Lower lobe of right lung (tissue), 2 donors: ENCODE measurements at regions not wholly inside any gene's neighbourhood (a gene's known extent, or its start where the extent isn't known, plus 50 kb on each side); places are given as distances from the start of the nearest gene placed in this dataset.
"Not testable (repeated sequence)": the region's sequence is repeated elsewhere in the genome, so short reads cannot be mapped to it uniquely, and the experiment has no call there.

Experiments
- ATAC-seq, 2 donors: fragments of 200-7000 bp; cut with Tn5 transposase; one replicate each; pipeline ENCODE4 v1.9.1; 2020 to 2022; ENCODE audit warnings: mild to moderate bottlenecking in 2 of 2, moderate library complexity in 2 of 2
- DNase-seq: peaks from one replicate; pipeline ENCODE4 v3.0.0-alpha.2; 2020
- H3K27ac ChIP-seq: fragments of 200-600 bp; one replicate; pipeline ENCODE4 v1.8.0; 2022
- H3K27me3 ChIP-seq: fragments of 200-600 bp; one replicate; pipeline ENCODE4 v1.8.0; 2022; ENCODE audit warnings: low read depth
- H3K36me3 ChIP-seq: fragments of 200-600 bp; one replicate; pipeline ENCODE4 v1.8.0; 2022; ENCODE audit warnings: mild to moderate bottlenecking
- H3K4me1 ChIP-seq: fragments of 200-600 bp; one replicate; pipeline ENCODE4 v1.8.0; 2022
- H3K4me3 ChIP-seq: fragments of 200-600 bp; one replicate; pipeline ENCODE4 v1.8.0; 2022; ENCODE audit warnings: mild to moderate bottlenecking
- H3K9me3 ChIP-seq: fragments of 200-600 bp; one replicate; pipeline ENCODE4 v1.8.0; 2022
- CTCF ChIP-seq: fragments of 200-600 bp; IDR thresholded peaks from one replicate; pipeline ENCODE4 v1.8.0; 2022; ENCODE audit warnings: antibody characterized with exemption, mild to moderate bottlenecking
- intact Hi-C: fragments of 100-400 bp; cut with DNase I; formaldehyde crosslinking; loops from one replicate; pipeline ENCODE4 v1.11.0; 2022
- donor health status: DM: no; HTN: yes; CAD: no; lungs with severe emphysema.

DNA sequence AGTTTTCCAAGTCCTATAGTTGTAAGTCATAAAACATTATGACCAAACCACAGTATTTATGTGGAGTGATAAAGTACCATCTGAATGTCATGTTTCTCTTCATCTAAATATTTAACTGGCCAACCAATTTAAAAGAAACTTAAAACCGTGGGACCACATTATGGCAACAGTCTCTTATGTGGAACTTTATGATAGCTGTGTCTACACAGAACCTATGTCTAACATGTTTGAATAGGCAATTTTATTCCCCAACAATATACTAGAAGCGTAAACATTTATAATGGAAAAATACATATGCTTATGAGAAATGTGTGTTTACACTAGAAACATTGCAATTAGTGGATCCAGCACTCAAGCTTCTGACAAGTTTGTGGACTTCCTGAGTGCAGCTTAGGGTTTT, 680.7 kb downstream of the REEP3 start:
- no peaks in the 10 kb centered on the region for H3K36me3 ChIP-seq
- no peaks in the 10 kb centered on the region for H3K27me3 ChIP-seq
- ATAC-seq (no peak), DNase-seq (no peak)
- no peaks in the 10 kb centered on the region for H3K9me3 ChIP-seq
- TF ChIP-seq CTCF: no peak
- H3K4me1 ChIP-seq: no peaks in the 10 kb centered on the region
- intact Hi-C loops: no loop called here
- H3K4me3 ChIP-seq: no peak overlapping the region
- no peak overlapping the region for H3K27ac ChIP-seq

GRCh38 chr10:64204504-64204903, 683.3 kb downstream of the REEP3 start:
- not testable (repeated sequence) for ATAC-seq

GRCh38 chr10:64206409-64206808, 685.2 kb downstream of the REEP3 start:
- no peak for ATAC-seq
- H3K27ac ChIP-seq: no peak overlapping the region

More at GRCh38 chr10:64204504-64204903, 683.3 kb downstream of the REEP3 start:
- H3K9me3 ChIP-seq, H3K27ac ChIP-seq, H3K4me3 ChIP-seq, H3K36me3 ChIP-seq, intact Hi-C loops, H3K4me1 ChIP-seq, H3K27me3 ChIP-seq, DNase-seq: not testable (repeated sequence)

DNA sequence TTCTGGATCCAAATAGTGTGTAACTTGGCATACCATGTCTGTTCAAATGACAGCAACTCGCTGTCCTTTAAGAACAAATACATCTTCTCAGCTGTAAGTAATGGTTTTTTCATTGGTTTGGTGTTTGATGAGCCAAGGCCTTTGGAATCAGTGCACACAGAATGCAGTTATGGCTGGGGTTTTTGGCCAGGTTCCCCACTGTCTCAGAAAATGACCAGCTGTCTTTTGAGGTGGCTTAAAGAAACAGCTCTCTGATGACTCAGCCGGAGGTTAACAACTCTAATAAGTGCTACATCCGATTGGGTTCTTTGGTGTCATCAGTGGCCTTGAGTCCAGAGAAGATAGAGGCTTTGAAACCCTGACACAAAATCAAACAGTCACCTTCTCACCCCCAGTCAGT, 688.4 kb downstream of the REEP3 start:
- intact Hi-C loops: no loop called here
- H3K4me1 ChIP-seq: no peaks in the 10 kb centered on the region
- ATAC-seq: peak in 1 of 2 donors; percentile 58

More at GRCh38 chr10:64206409-64206808, 685.2 kb downstream of the REEP3 start:
- Histone ChIP-seq H3K27me3 (no peaks in the 10 kb centered on the region), H3K9me3 (no peaks in the 10 kb centered on the region), H3K4me3 (no peak overlapping the region), H3K36me3 (no peaks in the 10 kb centered on the region), H3K4me1 (no peaks in the 10 kb centered on the region)
- no peak for TF ChIP-seq CTCF
- intact Hi-C loops: no loop called here
- no peak for DNase-seq

GRCh38 chr10:64210211-64210610, 689.0 kb downstream of the REEP3 start:
- Histone ChIP-seq H3K4me3 (no peak overlapping the region), H3K9me3 (no peaks in the 10 kb centered on the region), H3K27me3 (no peaks in the 10 kb centered on the region), H3K27ac (no peak overlapping the region), H3K4me1 (no peaks in the 10 kb centered on the region), H3K36me3 (no peaks in the 10 kb centered on the region)
- TF ChIP-seq CTCF: no peak
- intact Hi-C loops: no loop called here
- DNase-seq: no peak
- no peak for ATAC-seq

More for the DNA sequence above, 688.4 kb downstream of the REEP3 start:
- TF ChIP-seq CTCF: no peak
- no peak overlapping the region for H3K4me3 ChIP-seq
- no peaks in the 10 kb centered on the region for H3K9me3 ChIP-seq
- no peak for DNase-seq
- no peaks in the 10 kb centered on the region for H3K27me3 ChIP-seq
- no peak overlapping the region for H3K27ac ChIP-seq
- no peaks in the 10 kb centered on the region for H3K36me3 ChIP-seq

DNA sequence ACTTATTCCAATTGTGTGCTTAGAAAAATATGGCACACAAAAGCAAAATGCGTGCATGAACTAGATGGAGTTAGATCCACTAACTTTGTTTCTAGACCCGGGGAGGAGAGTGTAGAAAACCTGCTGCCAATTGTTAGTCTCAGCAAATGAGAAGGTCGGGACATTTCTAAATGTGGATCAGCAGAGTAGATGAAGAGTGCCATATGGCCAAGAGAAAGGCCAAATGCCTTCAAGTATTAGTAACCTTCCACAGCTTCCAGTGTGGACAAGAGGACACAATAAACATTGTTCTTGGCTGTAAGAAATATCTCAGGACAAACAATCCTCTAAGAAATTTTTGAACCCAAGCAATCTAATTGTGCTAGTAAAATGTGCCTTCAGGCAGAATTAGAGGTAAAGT, 690.3 kb downstream of the REEP3 start:
- ATAC-seq (peak in 1 of 2 donors; percentile 28), DNase-seq (no peak)
- TF ChIP-seq CTCF: no peak
- no peak overlapping the region for H3K27ac ChIP-seq
- no peaks in the 10 kb centered on the region for H3K9me3 ChIP-seq
- intact Hi-C loops: no loop called here
- no peaks in the 10 kb centered on the region for H3K36me3 ChIP-seq
- no peaks in the 10 kb centered on the region for H3K27me3 ChIP-seq
- H3K4me1 ChIP-seq: no peaks in the 10 kb centered on the region
- H3K4me3 ChIP-seq: no peak overlapping the region
